H9 (cell line): ENCODE measurements at regions not wholly inside any gene's neighbourhood (a gene's known extent, or its start where the extent isn't known, plus 50 kb on each side); places are given as distances from the start of the nearest gene placed in this dataset.

Experiments
- DNase-seq: peaks from one replicate; pipeline ENCODE4 v3.0.0-alpha.2; 2017
- H2AFZ ChIP-seq: one replicate; pipeline ENCODE4 v1.6.1; 2013; ENCODE audit warnings: mild to moderate bottlenecking, low read length, control low read depth, moderate library complexity
- H2AK5ac ChIP-seq: 2 replicates; pipeline ENCODE4 v1.6.1; 2013; ENCODE audit warnings: low read length, control low read depth, mixed read lengths; ENCODE audit not compliant: insufficient read length
- H2BK120ac ChIP-seq: one replicate; pipeline ENCODE4 v1.6.1; 2013; ENCODE audit warnings: low read depth, mild to moderate bottlenecking, low read length, control low read depth, inconsistent platforms; ENCODE audit not compliant: poor library complexity, severe bottlenecking
- H2BK12ac ChIP-seq: 2 replicates; pipeline ENCODE4 v1.6.1; 2013; ENCODE audit warnings: low read length, control low read depth, mixed read lengths, low read depth; ENCODE audit not compliant: insufficient read length
- H2BK15ac ChIP-seq: 2 replicates; pipeline ENCODE4 v1.6.1; 2013; ENCODE audit warnings: low read depth, low read length, control low read depth
- H2BK20ac ChIP-seq: one replicate; pipeline ENCODE4 v1.6.1; 2013; ENCODE audit warnings: low read depth, mild to moderate bottlenecking, low read length, control low read depth, inconsistent platforms; ENCODE audit not compliant: poor library complexity, severe bottlenecking
- H2BK5ac ChIP-seq: 2 replicates; pipeline ENCODE4 v1.6.1; 2013; ENCODE audit warnings: low read length, control low read depth, mixed read lengths; ENCODE audit not compliant: insufficient read length
- H3K14ac ChIP-seq: 2 replicates; pipeline ENCODE4 v1.6.1; 2013; ENCODE audit warnings: low read length, control low read depth; ENCODE audit not compliant: insufficient read depth
- H3K18ac ChIP-seq: 2 replicates; pipeline ENCODE4 v1.6.1; 2013; ENCODE audit warnings: low read depth, mild to moderate bottlenecking, mixed read lengths, low read length, control low read depth; ENCODE audit not compliant: insufficient read length
- H3K23ac ChIP-seq: 2 replicates; pipeline ENCODE4 v1.6.1; 2013; ENCODE audit warnings: low read length, control low read depth, mixed read lengths, low read depth; ENCODE audit not compliant: insufficient read length
- H3K23me2 ChIP-seq: 2 replicates; pipeline ENCODE4 v1.6.1; 2013; ENCODE audit warnings: low read depth, mild to moderate bottlenecking, mixed read lengths, low read length, control low read depth; ENCODE audit not compliant: insufficient read length, poor library complexity, severe bottlenecking
- H3K27ac ChIP-seq: 2 replicates; pipeline ENCODE4 v1.5.1; 2013; ENCODE audit warnings: low read length, control low read depth, mixed read lengths, low read depth; ENCODE audit not compliant: insufficient read length
- H3K27me3 ChIP-seq: 2 replicates; pipeline ENCODE4 v1.6.1; 2013; ENCODE audit warnings: low read length, control low read depth, inconsistent platforms; ENCODE audit not compliant: insufficient read depth
- H3K4ac ChIP-seq: 2 replicates; pipeline ENCODE4 v1.6.1; 2013; ENCODE audit warnings: low read depth, mild to moderate bottlenecking, control low read depth, inconsistent platforms, low read length, moderate library complexity
- H3K4me1 ChIP-seq: 2 replicates; pipeline ENCODE4 v1.6.1; 2013; ENCODE audit warnings: low read length, control low read depth, inconsistent platforms; ENCODE audit not compliant: insufficient read depth
- H3K4me2 ChIP-seq: 2 replicates; pipeline ENCODE4 v1.6.1; 2013; ENCODE audit warnings: low read length, control low read depth, mixed read lengths; ENCODE audit not compliant: insufficient read length, insufficient read depth
- H3K56ac ChIP-seq: 2 replicates; pipeline ENCODE4 v1.6.1; 2013; ENCODE audit warnings: low read depth, mild to moderate bottlenecking, mixed read lengths, low read length, control low read depth; ENCODE audit not compliant: insufficient read length
- H3K79me1 ChIP-seq: 2 replicates; pipeline ENCODE4 v1.6.1; 2013; ENCODE audit warnings: low read depth, mild to moderate bottlenecking, moderate library complexity, low read length, control low read depth, inconsistent platforms; ENCODE audit not compliant: insufficient read depth, poor library complexity, severe bottlenecking
- H3K79me2 ChIP-seq: 2 replicates; pipeline ENCODE4 v1.6.1; 2013; ENCODE audit warnings: low read length, control low read depth, inconsistent platforms; ENCODE audit not compliant: insufficient read depth
- H3K9ac ChIP-seq: 2 replicates; pipeline ENCODE4 v1.6.1; 2013; ENCODE audit warnings: low read length, control low read depth, mixed read lengths; ENCODE audit not compliant: insufficient read length; ENCODE audit errors: extremely low read depth
- H3K9me3 ChIP-seq: one replicate; pipeline ENCODE4 v1.6.1; 2013; ENCODE audit warnings: low read depth, low read length, inconsistent platforms; ENCODE audit not compliant: control insufficient read depth
- H3T11ph ChIP-seq: one replicate; pipeline ENCODE4 v1.6.1; 2013; ENCODE audit warnings: mild to moderate bottlenecking, low read length, control low read depth, inconsistent platforms
- H4K20me1 ChIP-seq: one replicate; pipeline ENCODE4 v1.6.1; 2013; ENCODE audit not compliant: control insufficient read depth, insufficient read length, insufficient read depth
- H4K5ac ChIP-seq: 2 replicates; pipeline ENCODE4 v1.6.1; 2013; ENCODE audit warnings: low read depth, mild to moderate bottlenecking, mixed read lengths, low read length, control low read depth; ENCODE audit not compliant: insufficient read length
- H4K8ac ChIP-seq: replicated peaks from 2 replicates; pipeline ENCODE4 v1.6.1; 2013; ENCODE audit warnings: low read length, control low read depth, mixed read lengths, low read depth; ENCODE audit not compliant: insufficient read length
- H4K91ac ChIP-seq: 2 replicates; pipeline ENCODE4 v1.6.1; 2013; ENCODE audit warnings: low read depth, mild to moderate bottlenecking, moderate library complexity, mixed read lengths, low read length, control low read depth; ENCODE audit not compliant: insufficient read length
- H3K27ac Mint-ChIP-seq, 3 experiments: 2 replicates in 2 of 3; 3 replicates in 1 of 3; pipeline ENCODE4 v1.8.0; 2020 to 2021; ENCODE audit warnings: mixed read lengths in 3 of 3, mild to moderate bottlenecking in 1 of 3, moderate library complexity in 1 of 3
- H3K27me3 Mint-ChIP-seq: 2 replicates; pipeline ENCODE4 v1.8.0; 2021; ENCODE audit warnings: low read depth, mild to moderate bottlenecking, moderate library complexity, mixed read lengths
- H3K36me3 Mint-ChIP-seq, 3 experiments: 2 replicates in 2 of 3; 3 replicates in 1 of 3; pipeline ENCODE4 v1.8.0; 2020 to 2021; ENCODE audit warnings: low read depth in 3 of 3, mixed read lengths in 3 of 3; ENCODE audit not compliant: insufficient read depth in 1 of 3
- H3K4me1 Mint-ChIP-seq, 2 experiments: 2 replicates each; pipeline ENCODE4 v1.8.0; 2020; ENCODE audit warnings: mixed read lengths in 2 of 2
- H3K4me3 Mint-ChIP-seq, 2 experiments: 2 replicates in 1 of 2; 3 replicates in 1 of 2; pipeline ENCODE4 v1.8.0; 2020 to 2021; ENCODE audit warnings: mild to moderate bottlenecking in 2 of 2, mixed read lengths in 2 of 2, moderate library complexity in 1 of 2
- H3K9me3 Mint-ChIP-seq, 2 experiments: 2 replicates in 1 of 2; 3 replicates in 1 of 2; pipeline ENCODE4 v1.8.0; 2020; ENCODE audit warnings: mild to moderate bottlenecking in 2 of 2, mixed read lengths in 2 of 2, moderate library complexity in 1 of 2
- CTCF ChIP-seq: fragments of 200-600 bp; sonication (generic); conservative IDR thresholded peaks from 3 replicates; pipeline ENCODE4 v1.8.0; 2021; ENCODE audit warnings: antibody characterized with exemption, mild to moderate bottlenecking
- WGBS: extraction: QIAGEN DNeasy Blood & Tissue Kit; methylation state at CpG from one replicate; pipeline ENCODE4 v1.1.7; 2013; ENCODE audit warnings: missing lambda C conversion rate, low lambda C conversion rate, mixed read lengths; ENCODE audit not compliant: insufficient read length; ENCODE audit errors: extremely low coverage; 5-methylcytosine and 5-hydroxymethylcytosine counted together

DNA sequence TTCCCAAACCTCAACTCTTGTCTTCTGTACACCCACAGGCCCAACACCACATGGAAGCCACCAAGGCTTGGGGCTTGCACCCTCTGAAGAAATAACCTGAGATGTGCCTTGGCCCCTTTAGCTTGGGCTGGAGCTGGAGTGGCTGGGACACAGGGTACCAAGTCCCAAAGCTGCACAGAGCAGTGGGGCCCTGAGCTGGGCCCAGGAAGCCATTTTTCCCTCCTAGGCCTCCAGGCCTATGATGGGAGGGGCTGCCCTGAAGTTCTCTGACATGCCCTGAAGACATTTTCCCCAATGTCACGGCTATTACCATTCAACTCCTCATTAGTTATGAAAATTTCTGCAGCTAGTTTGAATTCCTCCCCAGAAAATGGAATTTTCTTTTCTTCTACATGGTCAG, 163.2 kb upstream of the ARID1B start:
- no peak for DNase-seq
- no peak for TF ChIP-seq CTCF
- Mint-ChIP-seq H3K27ac (no peak overlapping the region), H3K9me3 (peaks cover 37 to 42% of the 10 kb centered on the region in 2 experiments), H3K4me3 (no peak overlapping the region), H3K36me3 (peaks cover 16 to 36% (median 32%) of the 10 kb centered on the region in 3 experiments), H3K4me1 (peaks cover 3 to 4% of the 10 kb centered on the region in 2 experiments; a peak in 3 of 4 replicates), H3K27me3 (no peaks in the 10 kb centered on the region)
- Histone ChIP-seq H3K79me2 (no peaks in the 10 kb centered on the region), H3T11ph (no peak overlapping the region), H3K4ac (no peak overlapping the region), H3K9me3 (no peaks in the 10 kb centered on the region), H4K20me1 (no peaks in the 10 kb centered on the region), H3K27ac (no peak overlapping the region), H3K79me1 (no peaks in the 10 kb centered on the region), H2BK5ac (no peak overlapping the region), H3K56ac (no peak overlapping the region), H4K5ac (no peak overlapping the region), H2AK5ac (no peak overlapping the region), H3K14ac (no peak overlapping the region), H2BK12ac (no peak overlapping the region), H3K4me2 (no peak overlapping the region), H3K9ac (no peak overlapping the region), H3K23ac (no peak overlapping the region), H3K23me2 (no peaks in the 10 kb centered on the region), H2BK20ac (no peak overlapping the region), H4K91ac (no peak overlapping the region), H2BK120ac (no peak overlapping the region), H2AFZ (no peak overlapping the region), H3K4me1 (no peaks in the 10 kb centered on the region), H4K8ac (no peak overlapping the region), H2BK15ac (no peak overlapping the region), H3K27me3 (no peaks in the 10 kb centered on the region), H3K18ac (no peak overlapping the region)
- WGBS, result no CpG with 5 or more reads among the region's 1 CpG
